SU-DHL-6 (cell line): ENCODE measurements at regions not wholly inside any gene's neighbourhood (a gene's known extent, or its start where the extent isn't known, plus 50 kb on each side); places are given as distances from the start of the nearest gene placed in this dataset.

Experiments used
- H2AFZ ChIP-seq: fragments of 200-600 bp; sonication (generic); 2 replicates; pipeline ENCODE4 v1.6.1; 2014; ENCODE audit warnings: low read depth, mild to moderate bottlenecking, moderate library complexity, mixed read lengths, antibody characterized with exemption, low read length; ENCODE audit not compliant: severe bottlenecking
- H3F3A ChIP-seq: fragments of 200-600 bp; shearing (Covaris generic); 2 replicates; pipeline ENCODE4 v1.6.0; 2016; ENCODE audit warnings: antibody characterized with exemption, mild to moderate bottlenecking; ENCODE audit not compliant: insufficient read depth
- H3K27ac ChIP-seq: fragments of 200-600 bp; sonication (generic); 2 replicates; pipeline ENCODE4 v1.5.1; 2016; ENCODE audit warnings: low read depth, mild to moderate bottlenecking, low read length, moderate library complexity, mixed read lengths
- H3K27me3 ChIP-seq: fragments of 200-600 bp; sonication (generic), shearing (Covaris generic); 2 replicates; pipeline ENCODE4 v1.6.0; 2014; ENCODE audit warnings: mild to moderate bottlenecking, low read length
- H3K36me3 ChIP-seq: fragments of 200-600 bp; sonication (generic); 2 replicates; pipeline ENCODE4 v1.6.1; 2014; ENCODE audit warnings: mild to moderate bottlenecking, low read length, mixed read lengths
- H3K4me2 ChIP-seq: fragments of 300-600, 200-600 bp; shearing (Covaris generic), sonication (generic); 2 replicates; pipeline ENCODE4 v1.6.0; 2014; ENCODE audit warnings: low read length, low read depth, mild to moderate bottlenecking; ENCODE audit not compliant: poor library complexity, severe bottlenecking
- H3K4me3 ChIP-seq: fragments of 200-600 bp; sonication (generic); 2 replicates; pipeline ENCODE4 v1.5.1; 2014; ENCODE audit warnings: antibody characterized with exemption, low read length, mild to moderate bottlenecking, mixed read lengths; ENCODE audit not compliant: insufficient read depth, poor library complexity, severe bottlenecking
- H3K79me2 ChIP-seq: fragments of 200-600 bp; sonication (generic); 2 replicates; pipeline ENCODE4 v1.6.1; 2014; ENCODE audit warnings: mild to moderate bottlenecking, low read length, moderate library complexity; ENCODE audit not compliant: insufficient read depth
- H3K9ac ChIP-seq: fragments of 200-600 bp; sonication (generic); 2 replicates; pipeline ENCODE4 v1.7.0; 2014; ENCODE audit warnings: mild to moderate bottlenecking, low read length
- H3K9me2 ChIP-seq: fragments of 200-600 bp; sonication (generic); replicated peaks from 2 replicates; pipeline ENCODE4 v1.6.1; 2014; ENCODE audit warnings: low read length; ENCODE audit not compliant: insufficient read depth
- H3K9me3 ChIP-seq: fragments of 200-600 bp; sonication (generic); 2 replicates; pipeline ENCODE4 v1.6.1; 2014; ENCODE audit warnings: low read length, mixed read lengths; ENCODE audit not compliant: insufficient read depth
- H4K20me1 ChIP-seq: fragments of 200-600 bp; sonication (generic); 2 replicates; pipeline ENCODE4 v1.6.1; 2014; ENCODE audit warnings: low read depth, mild to moderate bottlenecking, antibody characterized with exemption, low read length, moderate library complexity, mixed read lengths
- EZH2phosphoT487 ChIP-seq: fragments of 200-600 bp; sonication (generic), shearing (Covaris generic); conservative IDR thresholded peaks from 2 replicates; pipeline ENCODE4 v1.6.1; 2018; ENCODE audit warnings: mild to moderate bottlenecking, antibody characterized with exemption, low read length, moderate library complexity, mixed read lengths
- TF ChIP-seq, protein P1 (sequence below): fragments of 200-600 bp; sonication (generic); IDR thresholded peaks from one replicate; pipeline ENCODE4 v1.5.1; 2017; ENCODE audit warnings: antibody characterized with exemption, mild to moderate bottlenecking, low read length, moderate library complexity; ENCODE audit not compliant: insufficient read depth, poor library complexity, severe bottlenecking

DNA sequence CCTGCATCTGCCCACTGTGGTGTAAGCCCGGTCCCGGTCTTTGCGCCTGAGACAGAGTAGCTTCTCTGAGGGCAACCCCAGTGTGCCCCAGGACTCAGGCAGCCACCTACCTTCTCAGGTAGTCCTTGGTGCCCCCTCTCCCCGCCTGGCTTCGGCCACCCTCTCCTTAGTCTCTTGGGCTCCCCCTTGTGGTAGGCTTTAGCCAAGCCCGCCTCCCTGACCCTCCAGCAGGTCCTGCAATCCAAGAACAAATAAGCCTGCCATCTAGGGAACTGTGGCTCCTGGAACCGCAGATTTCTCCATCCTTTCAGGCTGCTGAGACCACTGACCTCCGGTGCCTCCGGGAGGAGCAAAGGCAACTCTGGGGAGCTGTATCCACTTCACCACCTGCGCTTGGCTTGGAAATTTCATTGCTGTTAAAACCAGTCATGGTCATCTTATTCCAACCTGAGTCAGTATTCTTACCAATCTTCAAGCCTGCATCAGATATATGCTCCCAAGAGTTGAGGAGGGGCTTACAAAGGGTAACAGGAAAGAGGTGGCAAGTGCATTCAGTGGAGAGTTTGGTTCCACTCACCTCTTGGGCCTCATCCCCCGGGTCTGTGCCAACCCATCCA, 52.8 kb upstream of the TENM4 start:
- Histone ChIP-seq H4K20me1 (no peaks in the 10 kb centered on the region), H3F3A (no peaks in the 10 kb centered on the region), H3K4me2 (no peak overlapping the region), H3K27me3 (no peaks in the 10 kb centered on the region), H2AFZ (no peak overlapping the region), H3K4me3 (no peak overlapping the region), H3K9ac (no peak overlapping the region), H3K79me2 (no peaks in the 10 kb centered on the region), H3K9me2 (no peaks in the 10 kb centered on the region), H3K27ac (no peak overlapping the region), H3K36me3 (no peaks in the 10 kb centered on the region), H3K9me3 (no peaks in the 10 kb centered on the region)
- TF ChIP-seq EZH2phosphoT487, result no peak
- TF ChIP-seq, protein P1, sequence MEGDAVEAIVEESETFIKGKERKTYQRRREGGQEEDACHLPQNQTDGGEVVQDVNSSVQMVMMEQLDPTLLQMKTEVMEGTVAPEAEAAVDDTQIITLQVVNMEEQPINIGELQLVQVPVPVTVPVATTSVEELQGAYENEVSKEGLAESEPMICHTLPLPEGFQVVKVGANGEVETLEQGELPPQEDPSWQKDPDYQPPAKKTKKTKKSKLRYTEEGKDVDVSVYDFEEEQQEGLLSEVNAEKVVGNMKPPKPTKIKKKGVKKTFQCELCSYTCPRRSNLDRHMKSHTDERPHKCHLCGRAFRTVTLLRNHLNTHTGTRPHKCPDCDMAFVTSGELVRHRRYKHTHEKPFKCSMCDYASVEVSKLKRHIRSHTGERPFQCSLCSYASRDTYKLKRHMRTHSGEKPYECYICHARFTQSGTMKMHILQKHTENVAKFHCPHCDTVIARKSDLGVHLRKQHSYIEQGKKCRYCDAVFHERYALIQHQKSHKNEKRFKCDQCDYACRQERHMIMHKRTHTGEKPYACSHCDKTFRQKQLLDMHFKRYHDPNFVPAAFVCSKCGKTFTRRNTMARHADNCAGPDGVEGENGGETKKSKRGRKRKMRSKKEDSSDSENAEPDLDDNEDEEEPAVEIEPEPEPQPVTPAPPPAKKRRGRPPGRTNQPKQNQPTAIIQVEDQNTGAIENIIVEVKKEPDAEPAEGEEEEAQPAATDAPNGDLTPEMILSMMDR, result peak; percentile 79

DNA sequence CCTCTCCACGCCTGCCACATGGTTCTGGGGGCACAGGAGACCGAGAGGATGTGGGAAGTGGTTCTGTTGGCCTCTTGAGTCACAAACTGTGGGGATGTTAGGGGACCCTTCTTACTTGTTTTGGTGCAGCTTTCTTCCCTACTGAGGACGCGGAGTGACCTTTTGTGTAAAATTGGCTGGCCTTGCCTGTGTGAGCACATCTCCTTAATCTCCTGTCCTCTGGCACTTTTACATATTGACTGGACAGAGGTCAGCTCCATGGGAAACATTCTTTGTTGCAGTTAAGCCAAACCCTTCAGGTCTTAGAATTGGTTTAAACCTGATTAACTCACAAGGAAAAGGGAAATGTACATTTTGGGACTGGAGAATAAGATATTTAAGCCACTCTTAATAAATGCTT, 51.2 kb upstream of the TENM4 start:
- Histone ChIP-seq H4K20me1 (no peaks in the 10 kb centered on the region), H3K4me3 (no peak overlapping the region), H3K4me2 (no peak overlapping the region), H3K9ac (no peak overlapping the region), H3K79me2 (no peaks in the 10 kb centered on the region), H3K27ac (no peak overlapping the region), H3F3A (no peaks in the 10 kb centered on the region), H3K9me2 (no peaks in the 10 kb centered on the region), H3K36me3 (no peaks in the 10 kb centered on the region), H3K9me3 (no peaks in the 10 kb centered on the region), H2AFZ (no peak overlapping the region), H3K27me3 (no peaks in the 10 kb centered on the region)
- TF ChIP-seq, protein P1, result no peak
- TF ChIP-seq EZH2phosphoT487, result no peak
